Panc1 (cell line): ENCODE measurements at regions not wholly inside any gene's neighbourhood (a gene's known extent, or its start where the extent isn't known, plus 50 kb on each side); places are given as distances from the start of the nearest gene placed in this dataset.

Experiments used
- CTCF ChIP-seq: fragments of 450-650 bp; IDR thresholded peaks from 2 replicates; pipeline ENCODE4 v1.5.1; 2017; ENCODE audit warnings: mild to moderate bottlenecking
- POLR2AphosphoS5 ChIP-seq: IDR thresholded peaks from 2 replicates; pipeline ENCODE4 v1.6.1; 2012; ENCODE audit warnings: mild to moderate bottlenecking, low read depth, low read length, moderate library complexity

- TF ChIP-seq CTCF (no peak), POLR2AphosphoS5 (no peak)
Observed at GRCh38 chr2:118179445-118179844, 91.2 kb downstream of the INSIG2 start.
